H1 (cell line): ENCODE measurements at regions not wholly inside any gene's neighbourhood (a gene's known extent, or its start where the extent isn't known, plus 50 kb on each side); places are given as distances from the start of the nearest gene placed in this dataset.

ENCODE experiments used
- CTCF ChIP-seq, 3 experiments: IDR thresholded peaks; 1 replicate in 2 of 3; 2 replicates in 1 of 3; pipeline versions ENCODE4 v1.5.1 to v1.6.1; 2011; ENCODE audit warnings: low read length in 3 of 3, mild to moderate bottlenecking in 3 of 3, inconsistent platforms in 2 of 3, low read depth in 1 of 3, moderate library complexity in 1 of 3; ENCODE audit not compliant: insufficient read depth in 1 of 3; ENCODE audit errors: control extremely low read depth in 1 of 3
- SRF ChIP-seq: IDR thresholded peaks from 2 replicates; pipeline ENCODE4 v1.6.1; 2011; ENCODE audit warnings: mild to moderate bottlenecking, low read depth, low read length, moderate library complexity

GRCh38 chr10:118210276-118210675 is 131.8 kb downstream of the FAM204A start (continued):
- TF ChIP-seq SRF (no peak), CTCF (IDR thresholded peaks at IDR 0.05; ENCODE audit: control extremely low read depth in 1 of 3, insufficient read depth in 1 of 3, low read depth in 1 of 3, low read length in 3 of 3) (no peak)
